HG03442 (cell line): ENCODE measurements at regions not wholly inside any gene's neighbourhood (a gene's known extent, or its start where the extent isn't known, plus 50 kb on each side); places are given as distances from the start of the nearest gene placed in this dataset.

Source experiments
- ATAC-seq: cut with Tn5 transposase; IDR thresholded peaks from one replicate; pipeline ENCODE4 v1.9.1; 2021; ENCODE audit warnings: mild to moderate bottlenecking, moderate library complexity; ENCODE audit not compliant: unreplicated experiment

GRCh38 chr2:217420854-217421253, 561.0 kb upstream of the TNP1 start:
- no peak for ATAC-seq

- ATAC-seq, result no peak
Measured at GRCh38 chr2:217419055-217419671, 559.3 kb upstream of the TNP1 start.

GRCh38 chr2:217418544-217418943, 558.7 kb upstream of the TNP1 start:
- ATAC-seq, result no peak

- ATAC-seq, result no peak
Measured at GRCh38 chr2:217418090-217418489, 558.2 kb upstream of the TNP1 start.

GRCh38 chr2:217417536-217417935, 557.7 kb upstream of the TNP1 start:
- ATAC-seq, result no peak

- peak; percentile 70 for ATAC-seq
Measured at GRCh38 chr2:217415316-217415715, 555.5 kb upstream of the TNP1 start.

GRCh38 chr2:217414429-217414828, 554.6 kb upstream of the TNP1 start:
- ATAC-seq, result no peak

GRCh38 chr2:217413193-217413592, 553.3 kb upstream of the TNP1 start:
- ATAC-seq, result no peak

GRCh38 chr2:217412721-217413120, 552.9 kb upstream of the TNP1 start:
- no peak for ATAC-seq

GRCh38 chr2:217412277-217412676, 552.4 kb upstream of the TNP1 start:
- ATAC-seq, result no peak

- ATAC-seq, result no peak
Measured at GRCh38 chr2:217410681-217410960, 550.8 kb upstream of the TNP1 start.

- ATAC-seq, result no peak
Measured at GRCh38 chr2:217409949-217410680, 550.3 kb upstream of the TNP1 start.

- ATAC-seq, result no peak
Measured at GRCh38 chr2:217407362-217407761, 547.5 kb upstream of the TNP1 start.

GRCh38 chr2:217404236-217404760, 544.4 kb upstream of the TNP1 start:
- ATAC-seq, result no peak

- no peak for ATAC-seq
Measured at GRCh38 chr2:217402761-217403383, 543.0 kb upstream of the TNP1 start.

- ATAC-seq, result no peak
Measured at GRCh38 chr2:217402144-217402543, 542.3 kb upstream of the TNP1 start.

- no peak for ATAC-seq
Measured at GRCh38 chr2:217399291-217399690, 539.4 kb upstream of the TNP1 start.

- ATAC-seq, result no peak
Measured at GRCh38 chr2:217398860-217399259, 539.0 kb upstream of the TNP1 start.

- no peak for ATAC-seq
Measured at GRCh38 chr2:217398101-217398500, 538.2 kb upstream of the TNP1 start.

- ATAC-seq, result no peak
Measured at GRCh38 chr2:217396586-217396985, 536.7 kb upstream of the TNP1 start.

- ATAC-seq, result no peak
Measured at GRCh38 chr2:217396165-217396564, 536.3 kb upstream of the TNP1 start.
